NB4 (cell line): ENCODE measurements at regions not wholly inside any gene's neighbourhood (a gene's known extent, or its start where the extent isn't known, plus 50 kb on each side); places are given as distances from the start of the nearest gene placed in this dataset.

Experiments
- DNase-seq: peaks from one replicate; pipeline ENCODE4 v3.0.0; 2010; ENCODE audit warnings: low read depth
- H3K4me3 ChIP-seq: one replicate; pipeline ENCODE4 v1.5.1; 2011; ENCODE audit warnings: mild to moderate bottlenecking, low read depth, low read length, moderate library complexity
- MYC ChIP-seq: IDR thresholded peaks from 2 replicates; pipeline ENCODE4 v1.6.1; 2011; ENCODE audit warnings: low read depth, low read length
- POLR2A ChIP-seq: IDR thresholded peaks from 2 replicates; pipeline ENCODE4 v1.6.1; 2011; ENCODE audit warnings: mild to moderate bottlenecking; ENCODE audit not compliant: insufficient read length; ENCODE audit errors: extremely low read depth
- TF ChIP-seq, protein P1 (sequence below): IDR thresholded peaks from one replicate; pipeline ENCODE4 v1.5.1; 2012; ENCODE audit warnings: low read depth, low read length
- TF ChIP-seq, protein P2 (sequence below): IDR thresholded peaks from 2 replicates; pipeline ENCODE4 v1.6.1; 2011; ENCODE audit warnings: low read depth, low read length

- TF ChIP-seq, protein P1, sequence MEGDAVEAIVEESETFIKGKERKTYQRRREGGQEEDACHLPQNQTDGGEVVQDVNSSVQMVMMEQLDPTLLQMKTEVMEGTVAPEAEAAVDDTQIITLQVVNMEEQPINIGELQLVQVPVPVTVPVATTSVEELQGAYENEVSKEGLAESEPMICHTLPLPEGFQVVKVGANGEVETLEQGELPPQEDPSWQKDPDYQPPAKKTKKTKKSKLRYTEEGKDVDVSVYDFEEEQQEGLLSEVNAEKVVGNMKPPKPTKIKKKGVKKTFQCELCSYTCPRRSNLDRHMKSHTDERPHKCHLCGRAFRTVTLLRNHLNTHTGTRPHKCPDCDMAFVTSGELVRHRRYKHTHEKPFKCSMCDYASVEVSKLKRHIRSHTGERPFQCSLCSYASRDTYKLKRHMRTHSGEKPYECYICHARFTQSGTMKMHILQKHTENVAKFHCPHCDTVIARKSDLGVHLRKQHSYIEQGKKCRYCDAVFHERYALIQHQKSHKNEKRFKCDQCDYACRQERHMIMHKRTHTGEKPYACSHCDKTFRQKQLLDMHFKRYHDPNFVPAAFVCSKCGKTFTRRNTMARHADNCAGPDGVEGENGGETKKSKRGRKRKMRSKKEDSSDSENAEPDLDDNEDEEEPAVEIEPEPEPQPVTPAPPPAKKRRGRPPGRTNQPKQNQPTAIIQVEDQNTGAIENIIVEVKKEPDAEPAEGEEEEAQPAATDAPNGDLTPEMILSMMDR, result no peak
- TF ChIP-seq, protein P2, sequence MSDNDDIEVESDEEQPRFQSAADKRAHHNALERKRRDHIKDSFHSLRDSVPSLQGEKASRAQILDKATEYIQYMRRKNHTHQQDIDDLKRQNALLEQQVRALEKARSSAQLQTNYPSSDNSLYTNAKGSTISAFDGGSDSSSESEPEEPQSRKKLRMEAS, result no peak
- TF ChIP-seq POLR2A (no peak), MYC (no peak)
- H3K4me3 ChIP-seq, result no peak overlapping the region
- no peak for DNase-seq
Observed at GRCh38 chr19:30173593-30174356, 198.4 kb upstream of the ZNF536 start.

- TF ChIP-seq, protein P1, result no peak
- TF ChIP-seq POLR2A (no peak), MYC (no peak)
- no peak for DNase-seq
- H3K4me3 ChIP-seq, result no peak overlapping the region
Observed at GRCh38 chr19:30174357-30174645, 197.9 kb upstream of the ZNF536 start.

DNA sequence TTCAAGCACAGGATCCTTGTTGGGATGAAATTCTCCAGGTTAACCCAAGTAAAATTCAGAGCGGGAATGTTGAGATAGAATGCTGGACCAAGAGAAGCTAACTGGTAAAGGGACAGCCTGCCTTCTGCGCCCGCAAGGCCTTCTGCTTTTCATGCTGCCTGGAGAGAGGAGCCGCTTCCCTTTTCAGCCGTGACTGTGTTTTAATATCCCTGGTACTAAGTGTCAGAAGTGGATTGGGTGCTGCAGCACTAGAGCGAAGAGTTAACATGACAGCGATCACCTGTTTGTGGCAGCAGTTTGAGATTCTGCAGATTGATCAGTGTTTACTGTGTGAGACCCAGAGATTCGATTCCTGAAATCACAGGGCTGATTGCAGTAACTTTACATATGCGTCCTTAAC is 197.4 kb upstream of the ZNF536 start:
- H3K4me3 ChIP-seq, result no peak overlapping the region
- DNase-seq, result no peak
- TF ChIP-seq, protein P2, result no peak
- no peak for TF ChIP-seq POLR2A
- TF ChIP-seq MYC, result no peak
- TF ChIP-seq, protein P1, result no peak

DNA sequence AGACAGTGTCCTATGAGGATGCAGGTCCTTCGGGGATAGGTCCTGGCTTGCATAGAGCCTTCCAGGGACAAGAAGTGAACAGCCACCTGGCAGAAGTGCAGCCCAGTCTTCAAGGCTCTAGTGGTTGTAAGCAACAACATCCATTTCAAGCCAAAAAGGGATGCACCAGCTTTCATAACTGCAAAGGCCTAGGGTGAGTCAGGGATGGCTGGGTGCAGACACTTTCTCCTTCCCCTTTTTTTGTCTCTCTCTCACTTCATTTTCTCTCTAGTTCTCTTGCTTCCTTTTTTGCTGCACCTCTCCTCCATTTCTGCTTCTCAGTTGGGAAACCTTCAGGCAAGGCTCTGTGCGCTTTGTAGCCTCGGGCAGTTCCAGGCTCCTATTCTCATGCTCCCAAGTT is 196.2 kb upstream of the ZNF536 start:
- TF ChIP-seq MYC (no peak), POLR2A (no peak)
- TF ChIP-seq, protein P2, result no peak
- TF ChIP-seq, protein P1, result no peak
- H3K4me3 ChIP-seq, result no peak overlapping the region
- DNase-seq, result peak; percentile 2

DNA sequence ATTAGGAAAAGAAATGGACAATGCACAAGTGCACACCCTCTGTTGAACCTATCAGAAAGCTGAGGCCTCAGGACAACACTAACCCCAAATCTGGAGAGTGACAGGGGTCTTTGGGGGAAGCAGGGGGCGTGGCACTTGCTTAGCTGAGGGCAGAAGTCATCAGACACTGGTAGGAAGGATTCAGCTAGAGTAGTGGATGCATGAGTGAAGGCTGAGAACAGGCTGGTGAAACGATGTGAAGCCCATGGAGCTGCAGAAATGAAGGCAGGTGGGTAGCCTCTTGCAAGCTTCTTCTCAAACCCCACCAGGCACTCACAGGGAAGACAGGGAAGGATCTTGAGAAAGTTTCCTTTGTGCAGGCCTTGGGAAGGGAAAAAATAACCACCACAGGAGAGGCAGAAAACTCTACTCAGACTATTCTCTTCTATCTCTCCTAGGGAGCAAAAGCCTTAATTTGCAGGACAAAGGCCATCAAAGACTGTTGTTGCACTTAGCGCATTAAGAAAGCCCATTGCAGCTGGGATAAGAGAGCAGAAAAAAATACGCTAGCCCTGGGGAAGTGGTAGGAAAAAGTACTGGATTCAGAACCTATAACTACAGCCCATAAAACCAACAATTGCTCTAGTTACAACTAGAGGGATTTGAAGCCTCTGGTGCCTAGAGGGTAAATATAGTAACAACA is 193.3 kb upstream of the ZNF536 start:
- no peak for DNase-seq
- no peak for TF ChIP-seq POLR2A
- TF ChIP-seq MYC, result no peak
- TF ChIP-seq, protein P2, result no peak
- no peak overlapping the region for H3K4me3 ChIP-seq

- no peak overlapping the region for H3K4me3 ChIP-seq
- no peak for DNase-seq
- TF ChIP-seq POLR2A, result no peak
- TF ChIP-seq, protein P2, result no peak
- TF ChIP-seq MYC, result no peak
- TF ChIP-seq, protein P1, result no peak
Observed at GRCh38 chr19:30180691-30181090, 191.5 kb upstream of the ZNF536 start.
